Retinal pigment epithelial cell (primary cell): ENCODE measurements at regions not wholly inside any gene's neighbourhood (a gene's known extent, or its start where the extent isn't known, plus 50 kb on each side); places are given as distances from the start of the nearest gene placed in this dataset.

Experiments used
- DNase-seq: peaks from one replicate; pipeline ENCODE4 v3.0.0-alpha.2; 2010; ENCODE audit warnings: low read depth
- H3K4me3 ChIP-seq: 2 replicates; pipeline ENCODE4 v1.5.1; 2011; ENCODE audit warnings: mild to moderate bottlenecking, low read length, control low read depth, moderate library complexity
- TF ChIP-seq, protein P1 (sequence below): conservative IDR thresholded peaks from 2 replicates; pipeline ENCODE4 v1.5.1; 2011; ENCODE audit warnings: low read depth, low read length, control low read depth, inconsistent platforms

DNA sequence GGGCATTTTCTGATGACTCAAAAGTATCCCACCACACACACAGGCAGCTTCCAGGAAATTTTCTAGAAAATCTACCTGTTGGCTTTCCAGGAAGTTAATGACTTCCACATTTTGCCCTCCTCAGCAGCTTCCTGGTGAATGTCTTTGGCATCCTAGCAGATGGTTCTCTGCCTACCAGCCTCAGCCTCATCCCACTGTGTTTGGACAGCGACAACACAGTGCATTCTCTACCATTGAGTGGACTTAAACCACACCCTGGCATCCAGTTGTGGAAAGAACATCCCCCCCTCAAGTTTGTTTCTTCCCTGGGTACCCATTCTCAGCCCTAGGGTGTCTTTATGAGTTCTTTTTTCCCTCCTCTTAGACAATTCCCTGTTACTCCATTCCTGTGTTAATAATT lies 50.8 kb upstream of the GADL1 start:
- no peak for DNase-seq
- TF ChIP-seq, protein P1, sequence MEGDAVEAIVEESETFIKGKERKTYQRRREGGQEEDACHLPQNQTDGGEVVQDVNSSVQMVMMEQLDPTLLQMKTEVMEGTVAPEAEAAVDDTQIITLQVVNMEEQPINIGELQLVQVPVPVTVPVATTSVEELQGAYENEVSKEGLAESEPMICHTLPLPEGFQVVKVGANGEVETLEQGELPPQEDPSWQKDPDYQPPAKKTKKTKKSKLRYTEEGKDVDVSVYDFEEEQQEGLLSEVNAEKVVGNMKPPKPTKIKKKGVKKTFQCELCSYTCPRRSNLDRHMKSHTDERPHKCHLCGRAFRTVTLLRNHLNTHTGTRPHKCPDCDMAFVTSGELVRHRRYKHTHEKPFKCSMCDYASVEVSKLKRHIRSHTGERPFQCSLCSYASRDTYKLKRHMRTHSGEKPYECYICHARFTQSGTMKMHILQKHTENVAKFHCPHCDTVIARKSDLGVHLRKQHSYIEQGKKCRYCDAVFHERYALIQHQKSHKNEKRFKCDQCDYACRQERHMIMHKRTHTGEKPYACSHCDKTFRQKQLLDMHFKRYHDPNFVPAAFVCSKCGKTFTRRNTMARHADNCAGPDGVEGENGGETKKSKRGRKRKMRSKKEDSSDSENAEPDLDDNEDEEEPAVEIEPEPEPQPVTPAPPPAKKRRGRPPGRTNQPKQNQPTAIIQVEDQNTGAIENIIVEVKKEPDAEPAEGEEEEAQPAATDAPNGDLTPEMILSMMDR: no peak
- H3K4me3 ChIP-seq: no peak overlapping the region

DNA sequence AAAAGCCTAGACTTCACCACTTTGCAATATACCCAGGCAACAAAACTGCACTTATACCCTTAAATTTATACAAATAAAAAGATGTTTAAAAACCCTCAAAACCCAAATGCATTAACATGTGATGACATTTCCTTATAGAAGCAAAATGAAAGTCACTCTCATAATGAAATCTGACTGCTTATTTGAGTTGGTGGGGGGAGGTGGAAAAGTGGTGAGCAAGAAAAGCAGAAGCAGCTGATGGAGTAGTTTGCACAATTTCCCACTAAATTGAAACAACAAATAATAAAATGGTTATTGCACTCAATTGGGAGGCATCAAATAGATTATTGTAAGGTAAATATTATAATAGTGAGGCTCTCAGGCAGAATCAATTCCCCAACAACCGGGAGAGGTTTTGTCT lies 54.0 kb upstream of the GADL1 start:
- TF ChIP-seq, protein P1: no peak
- no peak for DNase-seq

DNA sequence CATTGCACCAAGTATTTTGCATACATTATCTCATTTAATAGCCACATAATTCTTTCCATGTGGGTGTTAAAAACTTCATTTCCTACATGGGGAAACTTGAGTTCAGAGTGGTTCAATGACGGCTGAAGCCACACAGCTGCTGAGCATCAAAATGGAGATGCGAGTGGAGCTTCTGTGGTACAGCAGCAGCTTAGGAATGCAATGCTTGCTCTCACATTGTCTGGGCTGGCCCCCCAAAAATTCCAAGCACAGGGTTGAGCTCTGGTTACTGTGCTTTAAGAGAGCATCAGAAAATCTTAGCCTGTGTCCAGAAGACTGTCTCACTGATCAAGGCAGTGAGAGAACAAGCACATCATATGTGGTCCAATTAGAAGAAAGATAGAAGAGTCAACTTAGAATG lies 57.4 kb upstream of the GADL1 start:
- TF ChIP-seq, protein P1: no peak
- DNase-seq: no peak
- H3K4me3 ChIP-seq: no peak overlapping the region

More for the DNA sequence above, 54.0 kb upstream of the GADL1 start:
- H3K4me3 ChIP-seq: no peak overlapping the region

DNA sequence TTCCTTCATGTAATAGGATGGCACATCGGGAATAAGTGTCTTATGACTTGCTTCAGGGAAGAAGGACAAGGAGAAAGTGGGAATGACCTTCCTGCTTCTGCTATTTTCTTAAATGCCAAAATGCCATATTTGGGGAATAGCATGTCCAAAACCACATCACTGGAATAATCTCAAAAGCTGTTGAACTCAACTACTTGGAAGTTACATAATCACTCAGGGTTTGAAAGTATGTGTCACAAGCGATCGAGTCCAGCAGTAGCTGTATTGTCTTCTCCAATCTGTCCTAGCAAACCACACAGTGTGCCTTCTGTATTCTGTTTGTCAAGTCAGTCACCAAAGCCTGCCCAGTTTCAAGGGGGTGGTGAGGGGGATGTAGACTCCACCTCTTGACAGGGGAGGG lies 58.3 kb upstream of the GADL1 start:
- no peak overlapping the region for H3K4me3 ChIP-seq
- TF ChIP-seq, protein P1: no peak
- DNase-seq: no peak

DNA sequence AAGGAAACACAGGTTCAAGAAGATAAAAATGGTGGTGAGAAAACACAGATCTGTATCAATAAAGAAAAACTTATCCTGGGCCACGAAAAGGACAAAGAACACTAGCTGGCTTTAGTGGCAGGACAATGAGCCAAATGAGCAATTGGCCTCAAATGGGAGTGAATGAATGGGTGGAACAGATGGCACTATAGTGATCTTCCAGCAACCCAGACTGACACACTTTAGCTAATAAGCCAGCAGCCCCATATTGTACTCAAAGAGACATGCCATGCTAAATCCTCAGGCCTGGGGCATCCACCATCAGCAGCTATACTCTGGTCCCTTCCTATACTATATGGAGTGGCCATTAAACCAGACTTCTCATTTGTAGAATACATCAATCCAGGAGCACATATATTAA lies 60.0 kb upstream of the GADL1 start:
- TF ChIP-seq, protein P1: no peak
- DNase-seq: no peak
- no peak overlapping the region for H3K4me3 ChIP-seq

DNA sequence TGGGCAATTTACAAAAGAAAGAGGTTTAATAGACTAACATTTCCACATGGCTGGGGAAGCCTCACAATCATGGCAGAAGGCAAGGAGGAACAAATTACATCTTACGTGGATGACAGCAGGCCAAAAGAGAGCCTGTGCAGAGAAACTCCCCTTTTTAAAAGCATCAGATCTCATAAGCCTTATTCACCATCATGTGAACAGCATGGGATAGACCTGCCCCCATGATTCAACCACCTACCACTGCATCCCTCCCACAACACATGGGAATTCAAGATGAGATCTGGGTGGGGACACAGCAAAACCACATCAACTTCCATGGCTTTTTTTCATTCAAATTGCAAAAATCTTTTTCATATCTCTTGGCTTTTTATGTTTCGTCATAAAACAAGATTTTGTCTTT lies 67.6 kb upstream of the GADL1 start:
- no peak for DNase-seq
- TF ChIP-seq, protein P1: no peak
- H3K4me3 ChIP-seq: no peak overlapping the region

DNA sequence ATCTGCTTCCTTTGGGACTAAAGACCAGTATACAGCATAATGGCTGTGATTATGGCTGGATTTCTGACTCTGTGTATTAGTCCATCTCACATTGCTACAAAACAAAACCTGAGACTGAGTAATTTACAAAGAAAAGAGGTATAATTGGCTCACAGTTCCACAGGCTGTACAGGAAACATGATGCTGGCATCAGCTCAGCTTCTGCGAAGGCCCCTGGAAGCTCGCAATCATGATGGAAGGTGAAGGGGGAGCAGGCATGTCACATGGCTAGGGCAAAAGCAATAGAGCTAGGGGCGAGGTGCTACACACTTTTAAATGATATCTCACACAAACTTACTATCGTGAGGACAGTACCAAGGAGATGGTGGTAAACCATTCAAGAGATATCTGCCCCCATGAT lies 68.0 kb upstream of the GADL1 start:
- TF ChIP-seq, protein P1: no peak
- DNase-seq: no peak

More for the DNA sequence above, 68.0 kb upstream of the GADL1 start:
- no peak overlapping the region for H3K4me3 ChIP-seq
